Activated T-helper 1 cell treated with anti-CD3 and anti-CD28 coated beads, Interleukin-2, amount 50 U/mL, for 16 hours (primary cell): ENCODE measurements at regions not wholly inside any gene's neighbourhood (a gene's known extent, or its start where the extent isn't known, plus 50 kb on each side); places are given as distances from the start of the nearest gene placed in this dataset.
"Not testable (repeated sequence)": the region's sequence is repeated elsewhere in the genome, so short reads cannot be mapped to it uniquely, and the experiment has no call there.

Source experiments
- DNase-seq, 2 donors: peaks; one replicate each; pipeline ENCODE4 v3.0.0-alpha.2; 2020; ENCODE audit warnings: low read depth in 1 of 2, low spot score in 1 of 2

GRCh38 chr6:8810325-8810724, 375.0 kb upstream of the SLC35B3 start:
- no peak for DNase-seq

DNA sequence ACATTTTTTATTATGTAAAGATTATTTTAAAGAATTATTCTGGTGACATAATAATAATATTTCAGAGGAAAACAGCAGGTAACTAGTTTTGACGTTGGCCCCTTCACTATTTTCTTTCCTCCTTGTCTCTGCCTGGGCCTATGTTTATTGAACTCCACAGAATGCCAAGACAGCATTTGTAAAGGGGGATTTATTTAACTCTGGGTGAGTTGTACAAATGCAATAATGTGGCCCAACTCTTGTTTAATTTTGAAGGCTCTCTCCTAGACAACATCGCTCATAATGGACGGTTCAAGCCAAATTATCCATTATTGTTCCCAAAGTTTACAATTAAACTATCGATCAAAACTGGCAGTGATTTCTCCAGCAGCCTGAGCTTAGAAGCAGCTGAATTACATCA, 374.3 kb upstream of the SLC35B3 start:
- DNase-seq, result no peak

DNA sequence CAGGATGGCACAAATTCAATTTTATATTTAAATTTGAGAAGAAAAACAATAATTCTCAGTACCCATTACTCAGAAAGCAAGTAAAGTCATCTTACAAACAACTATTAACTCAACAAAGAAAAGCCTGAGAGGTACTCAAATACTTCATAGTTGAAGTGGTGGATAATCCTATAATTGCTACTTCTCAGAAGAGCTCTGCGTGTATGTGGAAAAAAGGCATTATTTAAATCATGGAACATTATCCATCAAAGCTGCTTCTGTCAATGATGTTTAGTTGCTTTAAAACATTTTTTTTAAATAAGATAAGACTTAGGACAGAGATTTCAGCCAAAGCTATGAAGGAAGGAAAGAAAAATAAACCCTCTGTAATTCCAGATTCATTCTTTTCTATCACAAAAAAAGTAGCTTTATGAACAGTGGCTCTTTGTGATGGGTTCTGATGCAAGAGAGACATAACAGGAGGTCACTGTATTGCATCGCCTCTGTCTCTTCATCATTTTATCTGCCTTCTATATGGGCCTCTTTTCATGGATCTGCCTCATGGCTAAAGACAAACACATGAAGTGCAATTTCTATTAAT, 367.9 kb upstream of the SLC35B3 start:
- DNase-seq, result no peak

DNA sequence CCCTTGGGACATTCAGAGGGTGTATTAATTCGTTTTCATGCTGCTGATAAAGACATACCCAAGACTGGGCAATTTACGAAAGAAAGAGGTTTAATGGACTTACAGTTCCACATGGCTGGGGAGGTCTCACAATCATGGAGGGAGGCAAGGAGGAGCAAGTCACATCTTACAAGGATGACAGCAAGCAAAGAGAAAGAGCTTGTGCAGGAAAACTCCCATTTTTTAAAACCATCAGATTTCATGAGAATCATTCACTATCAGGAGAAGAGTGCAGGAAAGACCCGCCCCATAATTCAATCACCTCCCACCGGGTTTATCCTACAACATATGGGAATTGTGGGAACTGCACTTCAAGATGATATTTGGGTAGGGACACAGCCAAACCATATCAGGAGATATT, 367.1 kb upstream of the SLC35B3 start:
- not testable (repeated sequence) for DNase-seq

- no peak for DNase-seq
Measured at GRCh38 chr6:8794420-8794819, 359.1 kb upstream of the SLC35B3 start.

GRCh38 chr6:8789878-8790277, 354.5 kb upstream of the SLC35B3 start:
- DNase-seq, result no peak

DNA sequence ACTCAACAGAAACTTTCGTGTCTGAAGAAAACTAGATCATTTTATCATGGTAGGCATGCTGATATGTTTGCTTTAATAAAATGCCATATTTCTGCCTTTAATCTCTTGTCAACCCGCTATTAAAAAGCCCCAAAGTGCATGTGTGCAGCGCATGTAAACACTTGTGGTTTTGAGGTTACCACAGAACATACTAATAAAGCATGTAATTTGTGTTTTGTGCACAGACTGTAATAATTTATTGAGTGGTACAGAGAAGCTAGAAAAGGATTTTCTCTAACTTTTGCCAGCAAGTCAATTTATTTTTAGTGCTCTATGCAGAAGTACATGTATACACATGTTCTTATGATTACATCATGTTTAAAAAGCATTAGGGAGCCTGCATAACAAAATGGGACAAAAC, 349.9 kb upstream of the SLC35B3 start:
- DNase-seq, result no peak

DNA sequence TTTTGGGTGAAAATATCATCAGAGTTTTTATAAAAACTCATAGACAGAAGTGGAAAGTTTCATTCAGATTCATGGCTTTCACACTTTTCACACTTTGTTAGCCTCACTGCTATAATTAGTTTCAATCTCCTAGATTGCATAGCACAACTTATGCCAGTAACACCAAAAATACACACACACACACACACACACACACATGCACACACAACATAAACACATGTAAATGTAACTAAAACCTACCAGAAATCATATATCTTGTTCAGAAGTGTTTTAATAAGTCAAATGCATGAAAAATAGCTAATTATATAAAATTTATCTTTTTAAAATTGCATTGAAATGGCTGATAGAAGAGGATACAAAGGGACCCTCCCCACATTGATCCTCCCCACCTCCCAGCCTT, 347.8 kb upstream of the SLC35B3 start:
- DNase-seq, result no peak

GRCh38 chr6:8780653-8781052, 345.3 kb upstream of the SLC35B3 start:
- DNase-seq, result no peak

GRCh38 chr6:8764733-8765132, 329.4 kb upstream of the SLC35B3 start:
- no peak for DNase-seq

GRCh38 chr6:8760951-8761350, 325.6 kb upstream of the SLC35B3 start:
- no peak for DNase-seq

DNA sequence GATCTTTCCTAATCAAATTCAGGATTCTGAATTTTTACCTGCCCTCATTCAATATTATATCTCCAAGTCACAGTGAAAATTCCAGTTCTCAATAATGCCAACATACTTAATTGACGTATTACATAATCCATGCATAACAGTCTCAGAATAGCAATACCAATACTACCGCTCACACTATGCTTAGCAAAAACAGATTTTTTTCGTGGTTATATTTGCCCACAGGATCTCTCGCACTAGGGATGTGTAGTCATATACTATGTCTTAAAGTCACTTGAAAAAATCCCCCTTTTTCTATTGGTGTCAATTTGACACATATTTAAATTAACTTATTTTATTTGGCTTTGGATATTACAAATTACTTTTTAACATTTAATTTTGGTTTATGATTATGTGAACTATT, 323.1 kb upstream of the SLC35B3 start:
- DNase-seq, result no peak

GRCh38 chr6:8750627-8751026, 315.3 kb upstream of the SLC35B3 start:
- no peak for DNase-seq

GRCh38 chr6:8749465-8749864, 314.1 kb upstream of the SLC35B3 start:
- no peak for DNase-seq

DNA sequence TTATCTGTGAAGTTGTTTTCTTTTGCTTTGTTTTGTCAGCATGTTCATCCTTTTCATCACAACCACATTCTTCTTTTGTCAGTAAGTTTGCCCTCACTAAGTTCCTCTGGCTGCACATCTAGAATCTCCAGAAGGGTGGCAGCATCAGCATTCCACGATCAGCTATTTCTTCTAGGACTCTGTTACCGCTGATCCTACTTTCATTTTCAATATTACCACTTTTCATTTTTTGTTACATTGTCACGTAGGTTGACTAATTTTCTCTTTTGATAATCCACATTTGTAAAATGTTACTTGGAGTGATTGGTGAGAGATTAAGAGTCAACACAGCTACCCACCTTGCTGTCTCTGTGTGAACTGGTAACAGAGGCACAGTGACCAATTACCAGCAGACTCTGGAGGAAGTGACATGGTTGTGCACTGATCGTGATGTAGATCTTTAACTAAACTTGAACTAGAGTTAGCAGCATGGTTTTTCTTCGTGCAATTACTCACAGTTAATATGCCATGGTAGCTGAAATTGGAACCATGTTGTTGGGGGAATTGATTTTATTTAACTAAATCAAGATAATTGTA, 307.9 kb upstream of the SLC35B3 start:
- no peak for DNase-seq

- no peak for DNase-seq
Measured at GRCh38 chr6:8739454-8739853, 304.1 kb upstream of the SLC35B3 start.

DNA sequence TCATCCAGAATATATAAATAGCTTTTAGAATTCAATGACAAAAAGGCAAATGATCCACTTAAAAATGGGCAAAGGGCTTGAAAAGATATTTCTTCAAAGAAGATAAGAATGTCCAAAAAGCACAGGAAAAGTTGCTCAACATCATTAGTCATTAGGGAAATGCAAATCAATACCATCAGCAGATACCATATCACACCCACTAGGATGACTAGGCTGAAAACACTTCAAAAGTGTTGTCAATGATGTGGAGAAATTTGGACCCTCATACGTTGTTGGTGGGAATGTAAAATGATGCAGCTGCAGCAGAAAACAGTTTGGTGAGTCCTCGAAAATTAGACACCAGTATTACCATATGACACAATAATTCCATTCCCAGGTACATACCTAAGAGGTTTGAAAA, 303.6 kb upstream of the SLC35B3 start:
- no peak for DNase-seq

- DNase-seq, result no peak
Measured at GRCh38 chr6:8736156-8736895, 301.0 kb upstream of the SLC35B3 start.

GRCh38 chr6:8733879-8734278, 298.5 kb upstream of the SLC35B3 start:
- DNase-seq, result no peak

DNA sequence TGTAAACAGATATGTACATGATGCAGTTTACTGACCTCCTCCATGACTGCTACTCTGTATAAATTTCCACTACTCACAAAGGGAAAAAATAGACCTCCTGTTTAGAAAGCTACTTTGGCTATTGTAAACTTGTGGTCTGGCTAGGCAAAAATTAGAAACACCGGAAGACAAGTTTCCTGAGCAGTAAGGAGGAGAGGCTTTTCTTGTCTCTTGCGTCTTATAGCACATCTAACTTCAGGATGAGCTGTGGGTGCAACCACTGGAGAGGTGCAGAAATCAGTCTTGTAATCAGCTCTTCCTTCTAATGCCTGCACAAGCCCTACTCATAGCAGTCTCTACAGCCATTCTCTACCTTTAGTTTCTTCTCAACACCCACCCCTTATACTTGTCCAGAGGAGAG, 296.5 kb upstream of the SLC35B3 start:
- no peak for DNase-seq

GRCh38 chr6:8710668-8711431, 275.5 kb upstream of the SLC35B3 start:
- no peak for DNase-seq
